AG04450 (cell line): ENCODE measurements at regions not wholly inside any gene's neighbourhood (a gene's known extent, or its start where the extent isn't known, plus 50 kb on each side); places are given as distances from the start of the nearest gene placed in this dataset.
"Not testable (repeated sequence)": the region's sequence is repeated elsewhere in the genome, so short reads cannot be mapped to it uniquely, and the experiment has no call there.

ENCODE experiments used
- CTCF ChIA-PET: fragments of 300-600, 350-600 bp; formaldehyde crosslinking; extraction: SDS; loops from one replicate; lab custom pipeline; 2022; ENCODE audit warnings: antibody characterized with exemption, inconsistent platforms; lab: Charles Lee
- POLR2A ChIA-PET: fragments of 350-600 bp; formaldehyde crosslinking; extraction: SDS; loops from one replicate; lab custom pipeline; 2021; ENCODE audit warnings: antibody characterized with exemption, inconsistent platforms; lab: Yijun Ruan, JAX
- DNase-seq: peaks from one replicate; pipeline ENCODE4 v3.0.0-alpha.2; 2011; ENCODE audit warnings: low read depth, low spot score
- H3K27ac ChIP-seq: one replicate; pipeline ENCODE4 v1.5.1; 2012; ENCODE audit warnings: low read depth, low read length, control low read depth
- H3K27me3 ChIP-seq: one replicate; pipeline ENCODE4 v1.6.0; 2012; ENCODE audit warnings: low read length; ENCODE audit not compliant: control insufficient read depth, insufficient read depth
- H3K4me3 ChIP-seq: 2 replicates; pipeline ENCODE4 v1.5.1; 2011; ENCODE audit warnings: mild to moderate bottlenecking, low read depth, low read length, control low read depth
- H3K9me3 ChIP-seq: 2 replicates; pipeline ENCODE4 v1.5.1; 2012; ENCODE audit warnings: low read length; ENCODE audit not compliant: control insufficient read depth, insufficient read depth
- CTCF ChIP-seq: IDR thresholded peaks from 2 replicates; pipeline ENCODE4 v1.5.1; 2011; ENCODE audit warnings: low read depth, low read length, control low read depth, inconsistent platforms

DNA sequence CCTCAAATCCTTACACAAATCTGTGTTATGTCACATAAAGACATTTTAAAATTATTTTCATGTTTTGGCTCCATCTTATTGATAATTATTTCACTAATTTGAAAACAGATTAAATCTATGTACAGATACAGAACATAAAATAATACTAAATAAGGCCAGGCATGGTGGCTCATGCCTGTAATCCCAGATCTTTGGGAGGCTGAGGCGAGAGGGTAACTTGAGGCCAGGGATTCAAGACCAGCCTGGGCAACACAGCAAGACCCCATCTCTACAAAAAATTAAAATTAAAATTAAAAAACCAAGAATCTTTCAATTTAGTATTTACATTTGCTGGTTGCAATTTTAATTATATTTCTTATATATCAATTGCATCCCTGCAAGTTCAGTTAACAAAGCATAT, 246.4 kb upstream of the MKLN1 start:
- Histone ChIP-seq H3K9me3 (no peaks in the 10 kb centered on the region), H3K27me3 (no peaks in the 10 kb centered on the region), H3K27ac (no peak overlapping the region), H3K4me3 (no peak overlapping the region)
- no peak for DNase-seq
- POLR2A ChIA-PET = no interaction called here
- CTCF ChIA-PET = no interaction called here
- no peak for TF ChIP-seq CTCF

- ChIA-PET CTCF (no interaction called here), POLR2A (no interaction called here)
These were observed 243.9 kb upstream of the MKLN1 start for GRCh38 chr7:131083781-131084180.

GRCh38 chr7:131084336-131084735, 243.3 kb upstream of the MKLN1 start:
- H3K4me3 ChIP-seq, CTCF ChIA-PET, POLR2A ChIA-PET, H3K27me3 ChIP-seq, H3K27ac ChIP-seq, DNase-seq, H3K9me3 ChIP-seq: not testable (repeated sequence)

More at GRCh38 chr7:131083781-131084180, 243.9 kb upstream of the MKLN1 start:
- Histone ChIP-seq H3K27ac (no peak overlapping the region), H3K9me3 (no peaks in the 10 kb centered on the region), H3K27me3 (no peaks in the 10 kb centered on the region), H3K4me3 (no peak overlapping the region)
- no peak for DNase-seq
- no peak for TF ChIP-seq CTCF

GRCh38 chr7:131087756-131088658, 239.7 kb upstream of the MKLN1 start:
- no peak for TF ChIP-seq CTCF
- no peak overlapping the region for H3K27ac ChIP-seq
- H3K4me3 ChIP-seq = no peak overlapping the region
- no peak for DNase-seq
- ChIA-PET POLR2A (no interaction called here), CTCF (interaction anchor here (0.6 to 1.9 kb wide), 3 partner anchors 19 to 386 kb away, joined by 3 to 5 read pairs (median 5); no protein-coding TSS in a partner anchor)
- no peaks in the 10 kb centered on the region for H3K9me3 ChIP-seq
- H3K27me3 ChIP-seq = no peaks in the 10 kb centered on the region

DNA sequence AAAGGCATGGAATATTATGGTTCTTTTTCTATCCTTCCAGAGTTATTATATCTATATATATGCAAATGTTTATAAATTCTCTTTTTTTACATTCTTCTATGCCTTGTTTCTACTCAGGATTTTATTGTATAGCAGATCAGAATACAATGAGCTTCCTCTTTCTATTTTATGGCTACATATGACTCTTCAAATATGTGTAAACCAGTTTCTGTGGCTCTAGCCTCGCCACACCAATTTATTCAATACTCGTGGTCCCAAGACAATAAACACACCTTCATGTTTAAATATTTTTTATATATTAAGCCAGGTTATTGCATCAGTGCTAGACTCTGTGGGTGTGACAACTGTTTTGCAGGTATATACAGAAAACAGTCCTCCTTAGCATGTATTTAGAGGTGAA, 237.5 kb upstream of the MKLN1 start:
- Histone ChIP-seq H3K27me3 (no peaks in the 10 kb centered on the region), H3K27ac (no peak overlapping the region), H3K9me3 (no peaks in the 10 kb centered on the region), H3K4me3 (no peak overlapping the region)
- POLR2A ChIA-PET = no interaction called here
- DNase-seq = no peak
- TF ChIP-seq CTCF = no peak
- CTCF ChIA-PET = interaction anchor here (0.8 to 1.4 kb wide), 2 partner anchors 21 to 22 kb away, joined by 3 to 4 read pairs; no protein-coding TSS in a partner anchor
